OCI-LY7 (cell line): ENCODE measurements at regions not wholly inside any gene's neighbourhood (a gene's known extent, or its start where the extent isn't known, plus 50 kb on each side); places are given as distances from the start of the nearest gene placed in this dataset.

Experiments
- BruUV-seq: library from RNA; stranded (reverse); fragments of 400-500 nt; replicated peaks from 2 replicates; lab custom pipeline; 2021; lab: Mats Ljungman, UMichigan
- CTCF ChIA-PET: fragments of 300-600 bp; sonication (Branson Sonifier 250); formaldehyde crosslinking; loops from one replicate; lab custom pipeline; 2022; ENCODE audit warnings: antibody characterized with exemption; ENCODE audit not compliant: unreplicated experiment; lab: Charles Lee
- POLR2A ChIA-PET: fragments of 300-600 bp; sonication (Branson Sonifier 250); formaldehyde crosslinking; loops from one replicate; lab custom pipeline; 2022; ENCODE audit warnings: antibody characterized with exemption; lab: Charles Lee
- DNase-seq: peaks from one replicate; pipeline ENCODE4 v3.0.0-alpha.2; 2015; ENCODE audit warnings: low spot score
- H2AFZ ChIP-seq: fragments of 200-600 bp; sonication (generic), shearing (Covaris generic); 2 replicates; pipeline ENCODE4 v1.6.1; 2014; ENCODE audit warnings: mild to moderate bottlenecking, antibody characterized with exemption, low read length, moderate library complexity
- H3K27ac ChIP-seq: fragments of 200-600 bp; sonication (generic); 2 replicates; pipeline ENCODE4 v1.5.1; 2014; ENCODE audit warnings: mixed run types, low read depth, mild to moderate bottlenecking, moderate library complexity, low read length, inconsistent platforms; ENCODE audit not compliant: poor library complexity, severe bottlenecking
- H3K36me3 ChIP-seq: fragments of 200-600 bp; sonication (generic); 2 replicates; pipeline ENCODE4 v1.6.1; 2014; ENCODE audit warnings: mild to moderate bottlenecking, antibody characterized with exemption, low read length, moderate library complexity, mixed read lengths; ENCODE audit not compliant: insufficient read depth
- H3K4me1 ChIP-seq: fragments of 200-600 bp; sonication (generic); 2 replicates; pipeline ENCODE4 v1.5.1; 2014; ENCODE audit warnings: mild to moderate bottlenecking, low read length; ENCODE audit not compliant: insufficient read depth, poor library complexity, severe bottlenecking
- H3K4me2 ChIP-seq: fragments of 200-600 bp; sonication (generic); 2 replicates; pipeline ENCODE4 v1.6.1; 2014; ENCODE audit warnings: mild to moderate bottlenecking, low read length
- H3K4me3 ChIP-seq: fragments of 200-600 bp; sonication (generic); 2 replicates; pipeline ENCODE4 v1.5.1; 2014; ENCODE audit warnings: mild to moderate bottlenecking, low read depth, low read length; ENCODE audit not compliant: poor library complexity, severe bottlenecking
- H3K79me2 ChIP-seq: fragments of 200-600 bp; sonication (generic); 2 replicates; pipeline ENCODE4 v1.6.1; 2016; ENCODE audit warnings: low read depth, mild to moderate bottlenecking, low read length, moderate library complexity, mixed read lengths; ENCODE audit not compliant: insufficient read depth
- H3K9me2 ChIP-seq: fragments of 200-600 bp; sonication (generic); 2 replicates; pipeline ENCODE4 v1.6.1; 2016; ENCODE audit warnings: mild to moderate bottlenecking, low read length, mixed read lengths; ENCODE audit not compliant: insufficient read depth
- H3K9me3 ChIP-seq: fragments of 200-600 bp; sonication (generic); 2 replicates; pipeline ENCODE4 v1.6.1; 2014; ENCODE audit warnings: mild to moderate bottlenecking, mixed run types, low read length, mixed read lengths
- H4K20me1 ChIP-seq: fragments of 200-600 bp; sonication (generic); 2 replicates; pipeline ENCODE4 v1.6.1; 2014; ENCODE audit warnings: mild to moderate bottlenecking, antibody characterized with exemption, low read length, moderate library complexity, mixed read lengths; ENCODE audit not compliant: insufficient read depth
- EZH2phosphoT487 ChIP-seq: fragments of 200-600 bp; sonication (generic); IDR thresholded peaks from 2 replicates; pipeline ENCODE4 v1.6.1; 2018; ENCODE audit warnings: low read depth, borderline replicate concordance, mild to moderate bottlenecking, mixed run types, antibody characterized with exemption, low read length, moderate library complexity, mixed read lengths
- intact Hi-C: fragments of 100-400 bp; cut with micrococcal nuclease; formaldehyde crosslinking; loops from one replicate; pipeline ENCODE4 v1.10.0; 2022; ENCODE audit not compliant: unreplicated experiment
- TF ChIP-seq, protein P1 (sequence below): fragments of 200-600 bp; sonication (generic); conservative IDR thresholded peaks from 2 replicates; pipeline ENCODE4 v1.5.1; 2014; ENCODE audit warnings: mild to moderate bottlenecking, antibody characterized with exemption, low read length, moderate library complexity, mixed read lengths

DNA sequence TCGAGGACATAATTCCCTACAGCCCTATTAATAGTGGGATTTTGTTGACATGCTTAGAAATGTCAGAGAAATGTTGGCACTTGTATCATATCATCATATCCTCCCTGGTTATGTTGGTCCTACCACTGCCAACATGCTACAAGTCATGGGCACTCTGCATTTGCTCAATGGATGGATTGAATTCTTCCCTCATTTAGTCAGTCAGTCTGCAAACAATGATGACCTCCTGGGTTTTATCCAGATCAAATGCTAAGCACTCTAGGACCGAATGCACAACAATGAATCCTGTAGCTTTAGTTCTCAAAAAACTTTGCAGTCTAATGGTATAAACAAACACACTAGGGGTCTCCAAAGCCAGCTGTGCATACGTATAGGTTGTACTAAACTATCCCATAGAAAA lies 357.2 kb upstream of the DPYD start:
- H3K27ac ChIP-seq = no peak overlapping the region
- TF ChIP-seq, protein P1, sequence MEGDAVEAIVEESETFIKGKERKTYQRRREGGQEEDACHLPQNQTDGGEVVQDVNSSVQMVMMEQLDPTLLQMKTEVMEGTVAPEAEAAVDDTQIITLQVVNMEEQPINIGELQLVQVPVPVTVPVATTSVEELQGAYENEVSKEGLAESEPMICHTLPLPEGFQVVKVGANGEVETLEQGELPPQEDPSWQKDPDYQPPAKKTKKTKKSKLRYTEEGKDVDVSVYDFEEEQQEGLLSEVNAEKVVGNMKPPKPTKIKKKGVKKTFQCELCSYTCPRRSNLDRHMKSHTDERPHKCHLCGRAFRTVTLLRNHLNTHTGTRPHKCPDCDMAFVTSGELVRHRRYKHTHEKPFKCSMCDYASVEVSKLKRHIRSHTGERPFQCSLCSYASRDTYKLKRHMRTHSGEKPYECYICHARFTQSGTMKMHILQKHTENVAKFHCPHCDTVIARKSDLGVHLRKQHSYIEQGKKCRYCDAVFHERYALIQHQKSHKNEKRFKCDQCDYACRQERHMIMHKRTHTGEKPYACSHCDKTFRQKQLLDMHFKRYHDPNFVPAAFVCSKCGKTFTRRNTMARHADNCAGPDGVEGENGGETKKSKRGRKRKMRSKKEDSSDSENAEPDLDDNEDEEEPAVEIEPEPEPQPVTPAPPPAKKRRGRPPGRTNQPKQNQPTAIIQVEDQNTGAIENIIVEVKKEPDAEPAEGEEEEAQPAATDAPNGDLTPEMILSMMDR = no peak
- TF ChIP-seq EZH2phosphoT487 = no peak
- H3K9me2 ChIP-seq = no peaks in the 10 kb centered on the region
- no peak overlapping the region for H2AFZ ChIP-seq
- BruUV-seq = no TSS peak
- ChIA-PET CTCF (no interaction called here), POLR2A (no interaction called here)
- no peaks in the 10 kb centered on the region for H3K4me1 ChIP-seq
- no peaks in the 10 kb centered on the region for H3K79me2 ChIP-seq
- no peaks in the 10 kb centered on the region for H3K9me3 ChIP-seq
- no peak for DNase-seq
- no peaks in the 10 kb centered on the region for H4K20me1 ChIP-seq
- intact Hi-C loops = no loop called here
- no peak overlapping the region for H3K4me2 ChIP-seq
- H3K4me3 ChIP-seq = no peak overlapping the region
- H3K36me3 ChIP-seq = no peaks in the 10 kb centered on the region

- CTCF ChIA-PET = no interaction called here
- no peak overlapping the region for H2AFZ ChIP-seq
Observed at GRCh38 chr1:98277118-98277517, 356.3 kb upstream of the DPYD start.

GRCh38 chr1:98276514-98276913 lies 355.7 kb upstream of the DPYD start:
- no peaks in the 10 kb centered on the region for H3K9me2 ChIP-seq
- no peaks in the 10 kb centered on the region for H3K4me1 ChIP-seq
- H4K20me1 ChIP-seq = no peaks in the 10 kb centered on the region
- H2AFZ ChIP-seq = no peak overlapping the region
- no peak for DNase-seq
- H3K4me3 ChIP-seq = no peak overlapping the region
- intact Hi-C loops = no loop called here
- no TSS peak for BruUV-seq
- no peaks in the 10 kb centered on the region for H3K79me2 ChIP-seq
- no peak for TF ChIP-seq EZH2phosphoT487
- TF ChIP-seq, protein P1 = no peak
- no peaks in the 10 kb centered on the region for H3K36me3 ChIP-seq
- H3K9me3 ChIP-seq = no peaks in the 10 kb centered on the region
- ChIA-PET POLR2A (no interaction called here), CTCF (no interaction called here)
- no peak overlapping the region for H3K27ac ChIP-seq
- H3K4me2 ChIP-seq = no peak overlapping the region

More at GRCh38 chr1:98277118-98277517, 356.3 kb upstream of the DPYD start:
- POLR2A ChIA-PET = no interaction called here
- Histone ChIP-seq H3K9me3 (no peaks in the 10 kb centered on the region), H3K36me3 (no peaks in the 10 kb centered on the region), H3K4me2 (no peak overlapping the region), H3K27ac (no peak overlapping the region), H3K4me3 (no peak overlapping the region), H3K9me2 (no peaks in the 10 kb centered on the region), H3K79me2 (no peaks in the 10 kb centered on the region), H3K4me1 (no peaks in the 10 kb centered on the region), H4K20me1 (no peaks in the 10 kb centered on the region)
- DNase-seq = no peak
- TF ChIP-seq, protein P1 = no peak
- TF ChIP-seq EZH2phosphoT487 = no peak
- no TSS peak for BruUV-seq
- intact Hi-C loops = no loop called here
